GM11168 (cell line): ENCODE measurements at regions not wholly inside any gene's neighbourhood (a gene's known extent, or its start where the extent isn't known, plus 50 kb on each side); places are given as distances from the start of the nearest gene placed in this dataset.

Source experiments
- in situ Hi-C: fragments of 300-500 bp; cut with MboI; formaldehyde crosslinking; loops from one replicate; pipeline ENCODE4 v1.12.0; 2022; ENCODE audit warnings: low sequenced_read_pairs; ENCODE audit not compliant: unreplicated experiment

- in situ Hi-C loops: no loop called here
Observed at GRCh38 chr12:124517260-124518050, 50.0 kb downstream of the NCOR2 start.

- in situ Hi-C loops: no loop called here
Observed at GRCh38 chr12:124516850-124517249, 50.6 kb downstream of the NCOR2 start.

GRCh38 chr12:124515981-124516380 is 51.4 kb downstream of the NCOR2 start:
- in situ Hi-C loops: no loop called here

GRCh38 chr12:124514996-124515932 is 52.1 kb downstream of the NCOR2 start:
- in situ Hi-C loops: no loop called here

- in situ Hi-C loops: no loop called here
Observed at GRCh38 chr12:124514145-124514995, 53.0 kb downstream of the NCOR2 start.

- in situ Hi-C loops: no loop called here
Observed at GRCh38 chr12:124513297-124513867, 54.0 kb downstream of the NCOR2 start.

GRCh38 chr12:124512667-124513296 is 54.6 kb downstream of the NCOR2 start:
- in situ Hi-C loops: no loop called here

GRCh38 chr12:124511259-124511985 is 56.0 kb downstream of the NCOR2 start:
- in situ Hi-C loops: no loop called here

- in situ Hi-C loops: no loop called here
Observed at GRCh38 chr12:124510301-124510970, 57.0 kb downstream of the NCOR2 start.

GRCh38 chr12:124509676-124510300 is 57.6 kb downstream of the NCOR2 start:
- in situ Hi-C loops: no loop called here

GRCh38 chr12:124509300-124509675 is 58.1 kb downstream of the NCOR2 start:
- in situ Hi-C loops: no loop called here

- in situ Hi-C loops: no loop called here
Observed at GRCh38 chr12:124508381-124509079, 58.9 kb downstream of the NCOR2 start.

GRCh38 chr12:124507188-124508109 is 60.0 kb downstream of the NCOR2 start:
- in situ Hi-C loops: no loop called here

- in situ Hi-C loops: no loop called here
Observed at GRCh38 chr12:124506832-124507153, 60.6 kb downstream of the NCOR2 start.

- in situ Hi-C loops: no loop called here
Observed at GRCh38 chr12:124506145-124506831, 61.1 kb downstream of the NCOR2 start.
